ENCODE measurements at regions not wholly inside any gene's neighbourhood (a gene's known extent, or its start where the extent isn't known, plus 50 kb on each side); places are given as distances from the start of the nearest gene placed in this dataset.

DNA sequence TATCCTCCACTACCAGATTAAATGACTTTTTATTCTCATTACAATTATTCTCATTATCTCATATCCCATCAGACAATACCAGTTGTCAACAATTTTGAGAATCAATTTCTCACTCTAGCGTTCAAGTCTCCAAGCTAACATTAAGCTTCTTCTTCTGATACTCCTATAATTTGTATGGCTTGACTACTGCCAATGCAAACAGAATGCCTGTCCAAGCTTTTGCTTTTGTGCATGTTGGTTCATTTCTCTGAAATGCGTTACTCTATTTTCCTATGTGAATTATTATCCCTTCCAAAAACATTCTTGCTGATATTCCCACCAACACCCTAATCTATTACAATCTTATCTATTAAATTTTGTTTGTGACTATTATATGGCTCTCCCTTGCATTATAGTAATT lies 1602.3 kb downstream of the C4orf33 start:
- TF ChIP-seq EZH2phosphoT487 (IDR thresholded peaks at IDR 0.05; ENCODE audit: low read depth): no peak
- TF ChIP-seq, protein P1, sequence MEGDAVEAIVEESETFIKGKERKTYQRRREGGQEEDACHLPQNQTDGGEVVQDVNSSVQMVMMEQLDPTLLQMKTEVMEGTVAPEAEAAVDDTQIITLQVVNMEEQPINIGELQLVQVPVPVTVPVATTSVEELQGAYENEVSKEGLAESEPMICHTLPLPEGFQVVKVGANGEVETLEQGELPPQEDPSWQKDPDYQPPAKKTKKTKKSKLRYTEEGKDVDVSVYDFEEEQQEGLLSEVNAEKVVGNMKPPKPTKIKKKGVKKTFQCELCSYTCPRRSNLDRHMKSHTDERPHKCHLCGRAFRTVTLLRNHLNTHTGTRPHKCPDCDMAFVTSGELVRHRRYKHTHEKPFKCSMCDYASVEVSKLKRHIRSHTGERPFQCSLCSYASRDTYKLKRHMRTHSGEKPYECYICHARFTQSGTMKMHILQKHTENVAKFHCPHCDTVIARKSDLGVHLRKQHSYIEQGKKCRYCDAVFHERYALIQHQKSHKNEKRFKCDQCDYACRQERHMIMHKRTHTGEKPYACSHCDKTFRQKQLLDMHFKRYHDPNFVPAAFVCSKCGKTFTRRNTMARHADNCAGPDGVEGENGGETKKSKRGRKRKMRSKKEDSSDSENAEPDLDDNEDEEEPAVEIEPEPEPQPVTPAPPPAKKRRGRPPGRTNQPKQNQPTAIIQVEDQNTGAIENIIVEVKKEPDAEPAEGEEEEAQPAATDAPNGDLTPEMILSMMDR (IDR thresholded peaks at IDR 0.05; ENCODE audit: low read depth, low read length): no peak

Measured in OCI-LY3 (cell line).